GM18498 (cell line): ENCODE measurements at regions not wholly inside any gene's neighbourhood (a gene's known extent, or its start where the extent isn't known, plus 50 kb on each side); places are given as distances from the start of the nearest gene placed in this dataset.

ENCODE experiments used
- ATAC-seq: cut with Tn5 transposase; IDR thresholded peaks from one replicate; pipeline ENCODE4 v1.9.1; 2021; ENCODE audit warnings: mild to moderate bottlenecking, moderate library complexity; ENCODE audit not compliant: unreplicated experiment

GRCh38 chr5:165527577-165527976, 2022.2 kb downstream of the MAT2B start:
- no peak for ATAC-seq

DNA sequence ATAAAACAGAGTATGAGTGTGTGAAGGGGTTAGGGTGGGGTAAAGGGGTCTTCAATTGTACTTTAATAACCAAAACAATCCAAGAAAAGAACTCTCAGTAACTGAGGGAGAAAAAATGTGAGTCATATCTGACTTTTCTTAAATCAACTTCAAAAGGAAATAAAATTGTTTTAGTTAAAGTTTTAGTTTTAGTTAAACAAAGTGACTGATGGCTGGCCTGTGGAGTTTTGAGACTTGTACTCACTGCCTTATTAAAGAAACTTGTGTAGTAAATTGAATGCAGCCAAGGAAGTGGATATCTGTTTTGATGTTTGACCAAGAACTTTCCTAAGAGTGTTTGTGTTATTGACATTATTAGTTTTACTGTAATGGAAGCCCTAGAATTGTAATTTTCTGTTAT, 2032.6 kb downstream of the MAT2B start:
- ATAC-seq: no peak

DNA sequence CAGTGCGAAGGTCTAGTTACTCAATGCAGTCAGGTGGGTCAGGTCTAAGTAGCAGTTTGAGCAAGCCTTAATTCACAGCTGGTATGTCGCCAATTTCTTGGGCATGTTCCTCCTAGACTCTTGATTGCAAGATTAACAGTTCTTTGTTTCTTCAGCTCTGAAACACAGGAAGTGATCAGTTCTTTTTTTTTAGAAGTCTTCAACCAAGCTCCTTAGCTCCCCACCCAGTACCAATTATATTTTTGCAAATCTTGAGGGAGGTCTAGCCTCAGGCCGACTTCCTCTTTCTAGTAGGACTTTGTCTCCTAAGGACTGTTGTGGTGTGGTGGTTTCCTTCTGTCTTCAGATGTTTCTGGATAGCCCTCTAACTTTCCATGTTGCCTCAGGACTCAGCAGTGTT, 2054.2 kb downstream of the MAT2B start:
- no peak for ATAC-seq

- no peak for ATAC-seq
These were observed 2055.2 kb downstream of the MAT2B start for GRCh38 chr5:165560648-165561047.

GRCh38 chr5:165565911-165566310, 2060.5 kb downstream of the MAT2B start:
- ATAC-seq: no peak

- ATAC-seq: no peak
These were observed 2064.1 kb downstream of the MAT2B start for GRCh38 chr5:165569551-165569950.

DNA sequence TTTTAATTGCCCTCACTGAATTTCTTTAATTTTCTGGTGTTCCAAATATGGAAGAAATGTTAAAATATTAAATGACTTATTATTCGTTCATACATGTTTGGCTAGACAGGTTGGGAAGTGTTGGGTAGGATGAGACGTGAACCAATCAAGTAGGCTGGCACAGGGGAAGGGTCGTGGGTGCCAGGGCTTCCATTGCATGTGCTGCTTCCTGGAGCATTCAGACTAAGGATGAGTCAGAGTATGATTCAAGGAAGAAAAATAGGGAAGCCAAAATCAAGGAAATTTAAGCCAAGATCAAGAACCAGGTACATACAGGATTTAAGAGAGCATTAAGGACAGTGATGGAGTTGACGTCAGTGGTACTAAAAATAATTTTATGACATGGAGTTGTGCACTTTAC, 2068.0 kb downstream of the MAT2B start:
- no peak for ATAC-seq

DNA sequence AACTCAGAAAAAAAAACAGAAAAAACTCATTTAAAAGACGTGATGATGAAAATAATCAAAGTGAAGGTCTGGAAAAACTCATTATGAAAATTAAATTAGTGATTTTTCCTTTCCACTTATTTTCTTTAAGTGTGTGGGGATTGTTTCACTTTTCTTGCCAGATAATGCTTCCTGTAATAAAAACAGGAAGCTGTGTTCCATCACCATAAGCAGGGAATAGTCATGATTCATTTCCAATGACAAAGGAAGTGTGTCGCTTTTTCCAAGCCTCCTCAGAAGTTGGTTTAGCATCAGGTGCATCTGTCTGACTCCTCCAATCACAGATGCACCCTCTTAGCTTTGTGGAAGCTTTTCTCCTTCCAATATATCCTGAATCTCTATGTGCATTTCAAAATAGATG, 2068.7 kb downstream of the MAT2B start:
- no peak for ATAC-seq

- no peak for ATAC-seq
These were observed 2071.4 kb downstream of the MAT2B start for GRCh38 chr5:165576678-165577275.

DNA sequence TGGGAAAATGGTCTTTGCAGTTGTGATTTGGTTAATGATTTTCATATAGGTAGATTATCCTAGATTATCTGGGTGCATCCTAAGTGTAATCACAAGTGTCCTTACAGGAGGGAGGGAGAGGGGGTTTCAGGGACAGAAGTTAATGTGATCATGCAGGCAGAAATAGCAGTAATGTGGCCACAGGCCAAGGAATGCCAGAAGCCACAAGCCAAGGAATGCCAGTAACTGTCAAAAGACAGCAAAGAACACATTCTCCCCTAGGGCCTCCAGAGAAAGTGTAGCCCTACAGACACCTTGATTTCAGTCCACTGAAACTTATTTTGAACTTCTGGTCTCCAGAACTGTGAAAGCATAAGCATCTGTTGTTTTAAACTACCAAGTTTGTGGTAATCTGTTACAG, 2074.5 kb downstream of the MAT2B start:
- ATAC-seq: no peak

GRCh38 chr5:165594693-165595092, 2089.3 kb downstream of the MAT2B start:
- ATAC-seq: no peak

DNA sequence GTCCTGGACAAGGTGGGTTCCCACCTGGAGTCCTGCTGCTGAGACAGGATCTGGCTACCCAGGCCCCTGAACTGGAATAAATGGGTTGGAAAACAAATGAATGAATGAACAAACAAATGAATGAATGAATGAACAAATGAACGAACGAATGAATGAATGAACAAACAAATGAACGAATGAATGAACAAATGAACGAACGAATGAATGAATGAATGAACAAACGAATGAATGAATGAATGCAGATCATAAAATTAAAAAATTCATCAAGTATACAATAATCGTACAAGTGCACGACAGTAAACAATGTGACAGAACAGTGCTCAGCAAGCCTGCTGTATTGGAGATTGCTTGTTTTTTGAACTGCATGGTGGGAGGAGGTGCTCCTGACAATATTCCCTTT, 2097.1 kb downstream of the MAT2B start:
- ATAC-seq: no peak

DNA sequence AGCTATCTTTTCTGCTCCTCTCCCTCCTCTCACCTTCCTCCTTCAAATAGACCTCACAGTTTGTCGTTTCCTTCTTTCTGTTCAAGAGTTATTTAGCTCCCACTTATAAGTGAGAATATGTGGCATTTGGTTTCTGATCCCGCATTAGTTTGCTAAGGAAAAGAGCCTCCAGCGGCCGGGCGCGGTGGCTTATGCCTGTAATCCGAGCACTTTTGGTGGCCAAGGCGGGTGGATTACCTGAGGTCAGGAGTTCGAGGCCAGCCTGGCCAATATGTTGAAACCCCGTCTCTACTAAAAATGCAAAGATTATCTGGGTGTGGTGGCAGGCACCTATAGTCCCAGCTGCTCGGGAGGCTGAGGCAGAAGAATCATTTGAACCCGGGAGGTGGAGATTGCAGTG, 2101.6 kb downstream of the MAT2B start:
- ATAC-seq: no peak

DNA sequence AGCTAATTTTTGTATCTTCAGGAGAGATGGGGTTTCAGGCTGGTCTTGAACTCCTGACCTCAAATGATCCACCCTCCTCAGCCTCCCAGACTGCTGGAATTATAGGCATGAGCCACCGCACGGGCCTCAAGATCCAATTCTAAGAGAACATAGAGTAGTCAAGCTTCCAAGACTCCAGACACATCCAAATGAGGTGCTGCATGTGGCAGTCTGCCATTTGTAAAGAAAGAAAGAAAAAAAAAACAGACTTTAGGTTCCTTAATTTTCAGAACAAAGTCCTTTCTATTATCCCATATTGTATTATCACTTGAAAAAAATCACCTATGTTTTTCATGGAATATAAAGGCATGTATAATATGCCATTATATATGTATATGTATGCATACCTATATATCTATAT, 2104.5 kb downstream of the MAT2B start:
- ATAC-seq: no peak

- ATAC-seq: no peak
These were observed 2111.3 kb downstream of the MAT2B start for GRCh38 chr5:165616490-165617405.

- no peak for ATAC-seq
These were observed 2112.1 kb downstream of the MAT2B start for GRCh38 chr5:165617491-165617890.

DNA sequence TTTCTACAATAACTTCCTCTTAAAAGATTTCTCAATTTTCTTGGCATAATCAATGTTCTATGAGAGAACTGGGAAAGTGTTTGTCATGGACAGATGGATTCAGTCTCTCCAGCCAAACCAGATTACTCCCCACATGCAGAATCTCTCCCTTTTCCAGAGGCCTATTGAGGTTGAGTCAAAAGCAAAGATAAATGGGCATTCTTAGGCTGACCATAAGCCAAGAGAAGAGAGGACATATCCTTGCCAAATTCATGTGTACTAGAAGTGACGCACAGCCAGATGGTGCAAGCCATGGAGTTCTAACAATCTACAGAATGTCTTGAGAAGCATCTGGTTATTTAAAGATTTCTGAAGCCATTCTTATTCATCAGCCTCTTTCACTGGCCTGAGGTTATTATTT, 2115.0 kb downstream of the MAT2B start:
- ATAC-seq: no peak

DNA sequence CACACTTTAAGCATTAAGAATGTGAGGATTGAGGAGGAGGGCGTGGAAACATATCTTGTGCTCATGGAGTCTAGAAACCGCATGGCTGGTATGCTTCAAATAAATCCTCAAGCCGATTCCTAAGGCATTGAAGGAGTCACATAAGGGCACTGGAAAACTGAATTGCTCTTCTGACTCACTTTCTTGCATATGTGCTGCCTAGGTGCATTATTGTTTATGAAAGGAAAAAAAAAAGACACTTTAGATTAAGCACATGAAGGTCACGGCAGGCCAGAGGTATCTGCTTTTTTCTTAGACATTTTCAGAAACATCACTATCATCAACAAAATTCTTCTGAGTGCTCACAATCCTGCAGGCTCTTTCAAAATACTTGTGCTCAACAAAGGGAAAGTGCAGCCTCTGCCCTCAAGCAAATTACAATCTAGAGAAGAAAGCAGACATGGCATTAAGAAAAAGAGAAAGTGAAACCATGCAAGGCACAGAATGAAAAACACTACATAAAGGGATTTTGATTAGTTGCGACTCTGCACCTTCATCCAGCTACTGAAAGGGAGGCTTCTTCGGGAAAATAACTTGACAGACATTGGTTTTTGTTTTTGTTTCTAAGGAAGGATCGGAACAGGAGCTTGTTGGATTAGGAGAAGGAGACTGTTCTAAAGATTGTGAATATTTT, 2117.6 kb downstream of the MAT2B start:
- ATAC-seq: no peak

- no peak for ATAC-seq
These were observed 2118.9 kb downstream of the MAT2B start for GRCh38 chr5:165624166-165624946.

- ATAC-seq: no peak
These were observed 2120.7 kb downstream of the MAT2B start for GRCh38 chr5:165626161-165626560.

- no peak for ATAC-seq
These were observed 2122.2 kb downstream of the MAT2B start for GRCh38 chr5:165627548-165628170.
